Body of pancreas (tissue), 4 donors: ENCODE measurements at regions not wholly inside any gene's neighbourhood (a gene's known extent, or its start where the extent isn't known, plus 50 kb on each side); places are given as distances from the start of the nearest gene placed in this dataset.

Experiments
- POLR2A ChIP-seq, 3 donors: fragments of 450-650 bp; IDR thresholded peaks; one replicate each; pipeline ENCODE4 v1.6.1; 2016; ENCODE audit warnings: antibody characterized with exemption in 3 of 3, mild to moderate bottlenecking in 2 of 3
- TF ChIP-seq, protein P1 (sequence below), 7 experiments: fragments of 450-650 bp in 4 of 7; fragments of 200-600 bp in 3 of 7; sonication (generic) in 3 of 7; IDR thresholded peaks; one replicate each; pipeline ENCODE4 v1.5.1; 2016 to 2019; ENCODE audit warnings: antibody characterized with exemption in 7 of 7

DNA sequence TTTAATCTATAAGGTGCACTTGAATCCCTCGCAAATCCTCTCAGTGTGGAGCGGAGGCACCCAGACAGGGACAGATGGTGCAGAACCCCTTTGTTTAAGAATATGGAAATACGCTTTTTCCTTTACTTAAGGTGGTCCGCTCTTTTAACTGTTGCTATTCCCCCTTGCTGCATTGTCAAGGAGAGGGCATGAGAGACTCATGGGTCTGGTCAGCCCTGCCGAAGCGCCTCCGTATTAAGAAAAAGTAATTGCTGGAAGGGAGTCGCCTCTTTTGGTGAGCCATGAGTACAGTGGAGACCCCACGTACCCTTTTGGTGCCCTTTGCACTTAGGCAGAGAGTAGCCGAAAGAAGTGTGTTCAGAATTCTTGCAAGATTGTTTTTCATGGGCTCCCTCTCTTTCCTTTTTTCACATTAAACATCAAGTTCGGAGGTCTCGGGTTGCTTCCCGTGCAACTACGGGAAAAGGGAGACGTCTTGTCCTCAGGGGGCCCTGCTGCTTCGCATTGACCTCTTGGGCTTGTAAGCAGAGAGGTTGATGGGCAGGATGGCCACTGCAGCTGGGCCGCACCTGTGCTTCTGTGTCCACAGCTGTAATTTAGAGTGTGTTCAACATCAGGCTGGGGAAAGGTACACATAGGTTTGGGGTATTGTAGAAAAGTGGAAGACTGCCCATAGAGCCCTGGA lies 109.6 kb downstream of the SPRY1 start:
- TF ChIP-seq, protein P1, sequence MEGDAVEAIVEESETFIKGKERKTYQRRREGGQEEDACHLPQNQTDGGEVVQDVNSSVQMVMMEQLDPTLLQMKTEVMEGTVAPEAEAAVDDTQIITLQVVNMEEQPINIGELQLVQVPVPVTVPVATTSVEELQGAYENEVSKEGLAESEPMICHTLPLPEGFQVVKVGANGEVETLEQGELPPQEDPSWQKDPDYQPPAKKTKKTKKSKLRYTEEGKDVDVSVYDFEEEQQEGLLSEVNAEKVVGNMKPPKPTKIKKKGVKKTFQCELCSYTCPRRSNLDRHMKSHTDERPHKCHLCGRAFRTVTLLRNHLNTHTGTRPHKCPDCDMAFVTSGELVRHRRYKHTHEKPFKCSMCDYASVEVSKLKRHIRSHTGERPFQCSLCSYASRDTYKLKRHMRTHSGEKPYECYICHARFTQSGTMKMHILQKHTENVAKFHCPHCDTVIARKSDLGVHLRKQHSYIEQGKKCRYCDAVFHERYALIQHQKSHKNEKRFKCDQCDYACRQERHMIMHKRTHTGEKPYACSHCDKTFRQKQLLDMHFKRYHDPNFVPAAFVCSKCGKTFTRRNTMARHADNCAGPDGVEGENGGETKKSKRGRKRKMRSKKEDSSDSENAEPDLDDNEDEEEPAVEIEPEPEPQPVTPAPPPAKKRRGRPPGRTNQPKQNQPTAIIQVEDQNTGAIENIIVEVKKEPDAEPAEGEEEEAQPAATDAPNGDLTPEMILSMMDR (IDR thresholded peaks at IDR 0.05), result no peak
- no peak for TF ChIP-seq POLR2A (IDR thresholded peaks at IDR 0.05)
